Endothelial cell of umbilical vein (primary cell): ENCODE measurements at regions not wholly inside any gene's neighbourhood (a gene's known extent, or its start where the extent isn't known, plus 50 kb on each side); places are given as distances from the start of the nearest gene placed in this dataset.

Source experiments
- BruUV-seq: library from RNA; stranded (reverse); fragments of 400-500 nt; replicated peaks from 2 replicates; lab custom pipeline; 2021; lab: Mats Ljungman, UMichigan
- CTCF ChIA-PET: fragments of 300-600, 350-600 bp; sonication (Branson Sonifier 250); formaldehyde crosslinking; loops from one replicate; lab custom pipeline; 2021; ENCODE audit warnings: antibody characterized with exemption, inconsistent platforms; lab: Charles Lee
- POLR2A ChIA-PET: fragments of 300-600, 350-600 bp; sonication (Branson Sonifier 250); formaldehyde crosslinking; loops from one replicate; lab custom pipeline; 2021; ENCODE audit warnings: antibody characterized with exemption, inconsistent platforms; lab: Charles Lee
- DNase-seq: peaks from one replicate; pipeline ENCODE4 v3.0.0-alpha.2; 2011; ENCODE audit warnings: low read depth, low spot score
- FAIRE-seq: peaks from 2 replicates; lab custom pipeline; 2011; peaks lifted over from hg19 to GRCh38; lab: Jason Lieb, UNC
- H2AFZ ChIP-seq: 2 replicates; pipeline ENCODE4 v1.6.0; 2012; ENCODE audit warnings: low read depth, low read length, control low read depth, inconsistent platforms
- H3K27ac ChIP-seq: 2 replicates; pipeline ENCODE4 v1.5.1; 2011; ENCODE audit warnings: low read depth, mild to moderate bottlenecking, control low read depth, low read length, moderate library complexity; ENCODE audit not compliant: insufficient read depth
- H3K27me3 ChIP-seq, 2 experiments: 2 replicates each; pipeline versions ENCODE4 v1.6.0 to v1.6.1; 2011; ENCODE audit warnings: low read length in 2 of 2, mixed read lengths in 1 of 2; ENCODE audit not compliant: control insufficient read depth in 2 of 2, insufficient read depth in 2 of 2
- H3K36me3 ChIP-seq, 2 experiments: 2 replicates in 1 of 2; 3 replicates in 1 of 2; pipeline ENCODE4 v1.5.1; 2011; ENCODE audit warnings: low read length in 2 of 2, mild to moderate bottlenecking in 1 of 2, moderate library complexity in 1 of 2; ENCODE audit not compliant: control insufficient read depth in 2 of 2, insufficient read depth in 2 of 2; ENCODE audit errors: extremely low read depth in 1 of 2
- H3K4me1 ChIP-seq: 3 replicates; pipeline ENCODE4 v1.5.1; 2011; ENCODE audit warnings: mild to moderate bottlenecking, low read length; ENCODE audit not compliant: control insufficient read depth, insufficient read depth; ENCODE audit errors: extremely low read depth
- H3K4me2 ChIP-seq: 2 replicates; pipeline ENCODE4 v1.6.1; 2011; ENCODE audit warnings: low read length, control low read depth, mixed read lengths; ENCODE audit not compliant: insufficient read depth
- H3K4me3 ChIP-seq, 3 experiments: fragments of 200-600 bp in 1 of 3; sonication (generic), shearing (Covaris generic) in 1 of 3; replicated peaks in 1 of 3; 2 replicates each; pipeline ENCODE4 v1.5.1; 2011 to 2016; ENCODE audit warnings: control low read depth in 3 of 3, low read length in 3 of 3, mild to moderate bottlenecking in 2 of 3, inconsistent platforms in 1 of 3, low read depth in 1 of 3, moderate library complexity in 1 of 3; ENCODE audit not compliant: insufficient read depth in 1 of 3
- H3K79me2 ChIP-seq: 2 replicates; pipeline ENCODE4 v1.6.0; 2012; ENCODE audit warnings: low read length, inconsistent platforms; ENCODE audit not compliant: control insufficient read depth, insufficient read depth
- H3K9ac ChIP-seq: replicated peaks from 2 replicates; pipeline ENCODE3; 2011; ENCODE audit warnings: low read length, control low read depth; ENCODE audit not compliant: insufficient read depth; ENCODE audit errors: extremely low read depth
- H3K9me1 ChIP-seq: replicated peaks from 3 replicates; pipeline ENCODE4 v1.6.0; 2011; ENCODE audit warnings: mild to moderate bottlenecking, low read length; ENCODE audit not compliant: control insufficient read depth, insufficient read depth; ENCODE audit errors: extremely low read depth
- H3K9me3 ChIP-seq: replicated peaks from 2 replicates; pipeline ENCODE4 v1.5.1; 2012; ENCODE audit warnings: low read length, inconsistent platforms; ENCODE audit not compliant: control insufficient read depth, insufficient read depth
- H4K20me1 ChIP-seq: replicated peaks from 2 replicates; pipeline ENCODE3; 2011; ENCODE audit warnings: mild to moderate bottlenecking, low read length; ENCODE audit not compliant: control insufficient read depth, insufficient read depth; ENCODE audit errors: extremely low read depth
- EZH2 ChIP-seq: IDR thresholded peaks from 2 replicates; pipeline ENCODE4 v1.6.1; 2012; ENCODE audit warnings: borderline replicate concordance, low read depth, mild to moderate bottlenecking, moderate library complexity, low read length, inconsistent platforms; ENCODE audit not compliant: severe bottlenecking
- FOS ChIP-seq: IDR thresholded peaks from 2 replicates; pipeline ENCODE4 v1.6.1; 2011; ENCODE audit warnings: mild to moderate bottlenecking, low read length, moderate library complexity, borderline replicate concordance; ENCODE audit not compliant: insufficient read depth
- GATA2 ChIP-seq: IDR thresholded peaks from 2 replicates; pipeline ENCODE4 v1.7.0; 2011; ENCODE audit warnings: low read depth, mild to moderate bottlenecking, moderate library complexity, mixed read lengths, low read length; ENCODE audit not compliant: insufficient read length, insufficient read depth
- JUN ChIP-seq: IDR thresholded peaks from 2 replicates; pipeline ENCODE4 v1.6.1; 2011; ENCODE audit warnings: borderline replicate concordance, low read depth; ENCODE audit not compliant: insufficient read length, insufficient read depth
- MYC ChIP-seq: IDR thresholded peaks from one replicate; pipeline ENCODE4 v1.6.1; 2011; ENCODE audit warnings: mild to moderate bottlenecking, low read depth, low read length
- POLR2A ChIP-seq: IDR thresholded peaks from 2 replicates; pipeline ENCODE4 v1.6.1; 2012; ENCODE audit warnings: low read depth, mild to moderate bottlenecking, control low read depth, low read length
- POLR2AphosphoS5 ChIP-seq: IDR thresholded peaks from 2 replicates; pipeline ENCODE4 v1.6.1; 2012; ENCODE audit warnings: low read depth, mild to moderate bottlenecking, control low read depth, low read length, moderate library complexity; ENCODE audit not compliant: insufficient read depth
- dilution Hi-C: fragments of 300-500 bp; cut with MboI; formaldehyde crosslinking; loops from one replicate; pipeline ENCODE4 v1.15.0; 2019; ENCODE audit warnings: low sequenced_read_pairs; ENCODE audit not compliant: extremely low pct_ligation_motif_present
- intact Hi-C: fragments of 100-400 bp; cut with micrococcal nuclease; formaldehyde crosslinking; loops from one replicate; pipeline ENCODE4 v1.10.0; 2022
- TF ChIP-seq, protein P1 (sequence below): IDR thresholded peaks from 2 replicates; pipeline ENCODE4 v1.6.1; 2011; ENCODE audit not compliant: insufficient read depth, insufficient read length
- TF ChIP-seq, protein P2 (sequence below), 2 donors: IDR thresholded peaks; 1 replicate in 1 of 2; 2 replicates in 1 of 2; pipeline ENCODE4 v1.5.1; 2011; ENCODE audit warnings: low read length in 2 of 2, mild to moderate bottlenecking in 2 of 2, moderate library complexity in 2 of 2, control low read depth in 1 of 2, inconsistent platforms in 1 of 2, low read depth in 1 of 2; ENCODE audit not compliant: insufficient read depth in 1 of 2; ENCODE audit errors: extremely low read depth in 1 of 2

DNA sequence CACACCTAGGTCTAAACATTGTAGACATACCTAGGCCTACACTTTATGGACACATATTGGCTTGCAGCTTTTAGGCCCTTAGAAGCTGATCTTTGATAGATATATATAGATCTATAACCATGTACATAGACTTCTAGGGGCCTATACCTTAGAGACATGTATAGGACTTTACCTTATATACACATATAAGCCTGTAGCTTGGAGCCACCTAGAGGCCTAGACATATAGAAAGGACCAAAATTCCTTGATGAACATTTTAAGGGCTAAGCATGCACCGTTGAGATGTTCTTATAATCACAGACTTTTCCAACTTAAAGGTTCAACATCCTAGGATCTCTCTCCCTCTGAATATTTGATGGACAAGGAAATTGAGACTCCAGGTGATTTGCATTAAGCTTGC, 371.7 kb upstream of the SASH1 start:
- Histone ChIP-seq H2AFZ (no peak overlapping the region), H3K36me3 (no peaks in the 10 kb centered on the region), H3K27me3 (no peaks in the 10 kb centered on the region), H3K79me2 (no peaks in the 10 kb centered on the region), H3K9me3 (no peaks in the 10 kb centered on the region), H4K20me1 (no peaks in the 10 kb centered on the region), H3K4me1 (no peaks in the 10 kb centered on the region), H3K4me2 (no peak overlapping the region), H3K27ac (no peak overlapping the region), H3K4me3 (no peak overlapping the region), H3K9ac (no peak overlapping the region), H3K9me1 (no peaks in the 10 kb centered on the region)
- POLR2A ChIA-PET, result no interaction called here
- intact Hi-C loops (loop anchor here (1.0 to 10.0 kb wide), 4 partner anchors 196 to 580 kb away; partner anchors contain the start of gene SAMD5), dilution Hi-C loops (no loop called here)
- CTCF ChIA-PET, result interaction anchor here (2.1 to 2.2 kb wide), 2 partner anchors 462 to 464 kb away, joined by 8 to 9 read pairs; partner anchors contain the start of gene SAMD5
- FAIRE-seq (no peak), DNase-seq (peak; percentile 14)
- BruUV-seq, result no TSS peak
- TF ChIP-seq EZH2, result no peak
- TF ChIP-seq, protein P1, sequence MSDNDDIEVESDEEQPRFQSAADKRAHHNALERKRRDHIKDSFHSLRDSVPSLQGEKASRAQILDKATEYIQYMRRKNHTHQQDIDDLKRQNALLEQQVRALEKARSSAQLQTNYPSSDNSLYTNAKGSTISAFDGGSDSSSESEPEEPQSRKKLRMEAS, result no peak
- TF ChIP-seq, protein P2, sequence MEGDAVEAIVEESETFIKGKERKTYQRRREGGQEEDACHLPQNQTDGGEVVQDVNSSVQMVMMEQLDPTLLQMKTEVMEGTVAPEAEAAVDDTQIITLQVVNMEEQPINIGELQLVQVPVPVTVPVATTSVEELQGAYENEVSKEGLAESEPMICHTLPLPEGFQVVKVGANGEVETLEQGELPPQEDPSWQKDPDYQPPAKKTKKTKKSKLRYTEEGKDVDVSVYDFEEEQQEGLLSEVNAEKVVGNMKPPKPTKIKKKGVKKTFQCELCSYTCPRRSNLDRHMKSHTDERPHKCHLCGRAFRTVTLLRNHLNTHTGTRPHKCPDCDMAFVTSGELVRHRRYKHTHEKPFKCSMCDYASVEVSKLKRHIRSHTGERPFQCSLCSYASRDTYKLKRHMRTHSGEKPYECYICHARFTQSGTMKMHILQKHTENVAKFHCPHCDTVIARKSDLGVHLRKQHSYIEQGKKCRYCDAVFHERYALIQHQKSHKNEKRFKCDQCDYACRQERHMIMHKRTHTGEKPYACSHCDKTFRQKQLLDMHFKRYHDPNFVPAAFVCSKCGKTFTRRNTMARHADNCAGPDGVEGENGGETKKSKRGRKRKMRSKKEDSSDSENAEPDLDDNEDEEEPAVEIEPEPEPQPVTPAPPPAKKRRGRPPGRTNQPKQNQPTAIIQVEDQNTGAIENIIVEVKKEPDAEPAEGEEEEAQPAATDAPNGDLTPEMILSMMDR (IDR thresholded peaks at IDR 0.05; ENCODE audit: extremely low read depth in 1 of 2, insufficient read depth in 1 of 2, low read depth in 1 of 2, low read length in 2 of 2), result peak in 1 of 2 donors; percentile 20
- no peak for TF ChIP-seq POLR2A

- CTCF ChIA-PET, result no interaction called here
These were observed 370.2 kb upstream of the SASH1 start for GRCh38 chr6:147972448-147972847.

More at GRCh38 chr6:147972448-147972847, 370.2 kb upstream of the SASH1 start:
- POLR2A ChIA-PET, result no interaction called here
- H3K9me3 ChIP-seq, result no peaks in the 10 kb centered on the region
- no peak overlapping the region for H3K9ac ChIP-seq
- H3K79me2 ChIP-seq, result no peaks in the 10 kb centered on the region
- no peak for DNase-seq
- no peaks in the 10 kb centered on the region for H3K27me3 ChIP-seq
- no peak overlapping the region for H3K27ac ChIP-seq
- intact Hi-C loops, result loop anchor here (5.0 to 10.0 kb wide), 2 partner anchors 195 to 198 kb away; no protein-coding TSS in a partner anchor
- H3K36me3 ChIP-seq, result no peaks in the 10 kb centered on the region
- no peak overlapping the region for H3K4me2 ChIP-seq
- dilution Hi-C loops, result no loop called here
- TF ChIP-seq JUN, result no peak
- TF ChIP-seq, protein P2 (IDR thresholded peaks at IDR 0.05; ENCODE audit: extremely low read depth in 1 of 2, insufficient read depth in 1 of 2, low read depth in 1 of 2, low read length in 2 of 2), result no peak
- TF ChIP-seq GATA2, result no peak
- TF ChIP-seq, protein P1, result no peak
- no peak for TF ChIP-seq MYC
- no peak for TF ChIP-seq POLR2AphosphoS5
- no peak for TF ChIP-seq FOS
- no peak for TF ChIP-seq EZH2
- no peak for TF ChIP-seq POLR2A
- no peak overlapping the region for H3K4me3 ChIP-seq
- H3K4me1 ChIP-seq, result no peaks in the 10 kb centered on the region
- FAIRE-seq, result no peak
- H3K9me1 ChIP-seq, result no peaks in the 10 kb centered on the region
- BruUV-seq, result no TSS peak
- H4K20me1 ChIP-seq, result no peaks in the 10 kb centered on the region
- no peak overlapping the region for H2AFZ ChIP-seq
